GM06990 (cell line): ENCODE measurements at regions not wholly inside any gene's neighbourhood (a gene's known extent, or its start where the extent isn't known, plus 50 kb on each side); places are given as distances from the start of the nearest gene placed in this dataset.

Experiments
- DNase-seq: peaks from one replicate; pipeline ENCODE4 v3.0.0-alpha.2; 2011; ENCODE audit not compliant: insufficient read length; ENCODE audit errors: extremely low read depth
- H3K27me3 ChIP-seq: replicated peaks from 2 replicates; pipeline ENCODE4 v1.6.0; 2011; ENCODE audit warnings: low read length; ENCODE audit not compliant: control insufficient read depth, insufficient read depth
- H3K36me3 ChIP-seq: 2 replicates; pipeline ENCODE4 v1.5.1; 2011; ENCODE audit warnings: low read length; ENCODE audit not compliant: control insufficient read depth, insufficient read depth
- H3K4me3 ChIP-seq: replicated peaks from 2 replicates; pipeline ENCODE4 v1.5.1; 2011; ENCODE audit warnings: low read depth, mild to moderate bottlenecking, control low read depth, low read length
- CTCF ChIP-seq: IDR thresholded peaks from 2 replicates; pipeline ENCODE4 v1.5.1; 2011; ENCODE audit warnings: low read length, control low read depth, mild to moderate bottlenecking, inconsistent platforms; ENCODE audit not compliant: insufficient read depth, poor library complexity, severe bottlenecking

DNA sequence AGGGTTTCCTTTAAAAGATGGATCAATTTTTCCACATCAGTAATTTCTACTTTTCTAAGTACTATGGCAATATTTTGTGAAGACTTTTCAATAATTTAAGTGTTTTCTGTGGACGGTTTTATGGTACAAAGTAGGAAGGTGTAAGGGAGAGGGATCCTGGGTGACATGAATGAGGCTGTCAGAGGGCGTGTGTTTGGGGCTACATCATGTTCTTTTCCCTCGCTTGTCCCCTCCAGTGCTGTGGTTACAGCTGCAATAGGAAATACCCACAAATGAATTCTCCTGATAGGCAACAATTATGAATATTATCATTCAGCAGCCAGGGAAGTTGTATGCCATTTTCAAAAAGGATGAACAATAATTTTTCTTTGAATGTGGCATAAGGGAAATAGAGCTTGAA, 83.8 kb downstream of the CAVIN4 start:
- H3K27me3 ChIP-seq: no peaks in the 10 kb centered on the region
- TF ChIP-seq CTCF: no peak
- DNase-seq: no peak
- H3K36me3 ChIP-seq: no peaks in the 10 kb centered on the region
- H3K4me3 ChIP-seq: no peak overlapping the region

DNA sequence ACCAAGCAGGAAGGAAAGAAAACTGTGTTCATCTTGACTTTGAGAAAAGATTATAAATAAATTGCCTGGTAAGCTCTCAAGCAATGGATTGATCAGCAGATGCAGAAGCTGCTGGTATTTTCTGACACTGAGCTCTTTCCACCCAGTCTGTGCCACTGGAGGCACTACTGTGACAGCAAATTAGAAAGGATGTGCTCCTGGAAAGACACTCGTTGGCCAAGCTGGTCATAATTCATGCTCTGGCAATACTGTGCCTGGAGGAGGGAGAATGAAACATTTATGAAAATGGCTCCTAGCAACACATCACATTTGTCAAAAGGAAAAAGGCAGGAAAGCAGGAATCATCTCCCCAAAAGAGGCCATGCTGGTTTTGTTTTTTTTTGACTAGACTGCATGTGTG, 84.2 kb downstream of the CAVIN4 start:
- no peak for TF ChIP-seq CTCF
- no peak overlapping the region for H3K4me3 ChIP-seq
- H3K27me3 ChIP-seq: no peaks in the 10 kb centered on the region
- no peak for DNase-seq
- H3K36me3 ChIP-seq: no peaks in the 10 kb centered on the region

GRCh38 chr9:100667448-100667847, 89.6 kb downstream of the CAVIN4 start:
- no peaks in the 10 kb centered on the region for H3K27me3 ChIP-seq
- H3K4me3 ChIP-seq: no peak overlapping the region
- no peaks in the 10 kb centered on the region for H3K36me3 ChIP-seq
- no peak for DNase-seq
- TF ChIP-seq CTCF: no peak

DNA sequence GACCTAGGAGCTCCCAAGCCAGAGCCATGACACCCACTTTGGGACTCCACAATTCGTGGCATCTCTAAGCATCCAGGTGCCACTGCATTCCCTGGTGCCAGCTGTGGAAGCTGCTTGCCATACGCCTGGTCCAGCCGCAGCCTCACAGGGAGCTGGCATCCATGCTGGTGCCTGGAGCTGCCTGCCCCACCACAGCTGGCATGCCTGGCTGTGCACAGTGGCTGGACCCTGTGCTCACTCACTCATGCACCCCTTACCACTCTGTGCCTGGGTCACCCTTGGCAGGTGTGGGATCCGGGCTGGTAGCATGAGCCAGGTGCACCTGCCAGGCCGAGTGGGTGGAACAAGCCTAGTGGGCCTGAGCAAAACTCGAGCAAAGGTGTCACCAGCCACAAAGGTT, 90.1 kb downstream of the CAVIN4 start:
- Histone ChIP-seq H3K36me3 (no peaks in the 10 kb centered on the region), H3K4me3 (no peak overlapping the region), H3K27me3 (no peaks in the 10 kb centered on the region)
- DNase-seq: no peak
- no peak for TF ChIP-seq CTCF

DNA sequence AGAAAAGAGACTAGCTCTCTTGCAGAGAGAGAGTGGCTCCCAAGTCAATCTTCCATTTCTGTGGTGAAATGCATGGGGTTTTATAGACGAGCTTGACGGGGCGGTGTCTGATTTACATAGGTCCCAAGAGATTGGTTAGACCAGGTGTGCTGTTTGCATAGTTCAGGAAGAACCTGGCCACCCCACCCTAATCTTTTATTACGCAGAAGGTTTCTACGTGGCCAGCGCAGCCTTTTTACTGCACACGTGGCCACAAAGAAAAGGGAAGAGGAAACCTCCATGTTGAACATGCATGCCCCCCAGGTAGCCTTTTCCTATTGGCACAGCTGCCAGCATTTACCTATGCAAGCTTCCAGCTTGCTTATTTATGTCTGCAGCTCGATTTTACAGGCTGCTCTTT, 92.1 kb downstream of the CAVIN4 start:
- Histone ChIP-seq H3K4me3 (no peak overlapping the region), H3K27me3 (no peaks in the 10 kb centered on the region), H3K36me3 (no peaks in the 10 kb centered on the region)
- no peak for DNase-seq
- TF ChIP-seq CTCF: no peak

DNA sequence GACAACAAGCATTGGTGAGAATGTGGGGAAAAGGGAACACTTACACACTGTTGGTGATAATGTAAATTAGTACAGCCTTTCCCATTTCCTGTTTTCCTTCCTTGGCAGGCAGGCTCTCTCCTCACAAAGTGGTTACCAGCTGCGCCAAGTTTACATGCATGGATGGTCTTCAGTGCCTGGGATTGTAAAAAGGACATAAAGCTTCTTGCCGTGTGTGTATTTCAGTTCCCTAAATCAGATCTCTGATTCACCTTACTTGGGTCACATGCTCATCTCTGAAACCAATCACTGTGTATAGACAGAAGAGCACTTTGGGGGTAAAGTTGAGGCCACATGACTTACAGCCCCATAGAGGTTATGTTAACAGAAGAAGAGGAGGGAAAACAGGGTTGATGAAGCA, 92.8 kb downstream of the CAVIN4 start:
- DNase-seq: no peak
- Histone ChIP-seq H3K4me3 (no peak overlapping the region), H3K36me3 (no peaks in the 10 kb centered on the region), H3K27me3 (no peaks in the 10 kb centered on the region)
- no peak for TF ChIP-seq CTCF
